GM10248 (cell line): ENCODE measurements at regions not wholly inside any gene's neighbourhood (a gene's known extent, or its start where the extent isn't known, plus 50 kb on each side); places are given as distances from the start of the nearest gene placed in this dataset.

Experiments used
- CTCF ChIA-PET: fragments of 300-600 bp; sonication (Branson Sonifier 250); formaldehyde crosslinking; extraction: SDS; loops from one replicate; lab custom pipeline; 2021; ENCODE audit warnings: antibody characterized with exemption; lab: Yijun Ruan, JAX
- POLR2A ChIA-PET: fragments of 350-650 bp; sonication (Branson Sonifier 250); formaldehyde crosslinking; extraction: SDS; loops from one replicate; lab custom pipeline; 2020; ENCODE audit warnings: antibody characterized with exemption; lab: Yijun Ruan, JAX
- DNase-seq: peaks from one replicate; pipeline ENCODE4 v3.0.0; 2012; ENCODE audit errors: extremely low spot score
- TF ChIP-seq, protein P1 (sequence below): IDR thresholded peaks from 2 replicates; pipeline ENCODE4 v1.5.1; 2012; ENCODE audit warnings: mild to moderate bottlenecking, low read depth; ENCODE audit errors: extremely low read depth, missing control alignments, control extremely low read depth

DNA sequence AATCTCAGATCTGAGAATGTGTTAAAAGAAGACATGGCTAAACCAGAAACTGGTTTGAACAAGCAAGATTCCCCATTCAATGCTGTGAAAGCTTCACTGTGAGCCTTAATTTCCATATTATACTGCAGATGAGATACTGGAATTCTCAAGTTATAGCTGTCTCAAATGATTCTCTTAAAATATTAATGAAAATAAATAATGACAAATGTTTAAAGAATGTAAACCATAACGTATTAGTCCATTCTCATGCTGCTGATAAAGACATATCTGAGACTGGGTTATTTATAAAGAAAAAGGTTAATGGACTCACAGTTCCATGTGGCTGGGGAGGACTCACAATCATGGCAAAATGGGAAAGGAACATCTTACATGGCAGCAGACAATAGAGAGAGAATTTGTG is 667.8 kb downstream of the SLITRK1 start:
- CTCF ChIA-PET: interaction anchor here (1.1 to 1.6 kb wide), 2 partner anchors 11 to 15 kb away, joined by 5 to 7 read pairs; no protein-coding TSS in a partner anchor
- TF ChIP-seq, protein P1, sequence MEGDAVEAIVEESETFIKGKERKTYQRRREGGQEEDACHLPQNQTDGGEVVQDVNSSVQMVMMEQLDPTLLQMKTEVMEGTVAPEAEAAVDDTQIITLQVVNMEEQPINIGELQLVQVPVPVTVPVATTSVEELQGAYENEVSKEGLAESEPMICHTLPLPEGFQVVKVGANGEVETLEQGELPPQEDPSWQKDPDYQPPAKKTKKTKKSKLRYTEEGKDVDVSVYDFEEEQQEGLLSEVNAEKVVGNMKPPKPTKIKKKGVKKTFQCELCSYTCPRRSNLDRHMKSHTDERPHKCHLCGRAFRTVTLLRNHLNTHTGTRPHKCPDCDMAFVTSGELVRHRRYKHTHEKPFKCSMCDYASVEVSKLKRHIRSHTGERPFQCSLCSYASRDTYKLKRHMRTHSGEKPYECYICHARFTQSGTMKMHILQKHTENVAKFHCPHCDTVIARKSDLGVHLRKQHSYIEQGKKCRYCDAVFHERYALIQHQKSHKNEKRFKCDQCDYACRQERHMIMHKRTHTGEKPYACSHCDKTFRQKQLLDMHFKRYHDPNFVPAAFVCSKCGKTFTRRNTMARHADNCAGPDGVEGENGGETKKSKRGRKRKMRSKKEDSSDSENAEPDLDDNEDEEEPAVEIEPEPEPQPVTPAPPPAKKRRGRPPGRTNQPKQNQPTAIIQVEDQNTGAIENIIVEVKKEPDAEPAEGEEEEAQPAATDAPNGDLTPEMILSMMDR: no peak
- no peak for DNase-seq
- POLR2A ChIA-PET: no interaction called here

DNA sequence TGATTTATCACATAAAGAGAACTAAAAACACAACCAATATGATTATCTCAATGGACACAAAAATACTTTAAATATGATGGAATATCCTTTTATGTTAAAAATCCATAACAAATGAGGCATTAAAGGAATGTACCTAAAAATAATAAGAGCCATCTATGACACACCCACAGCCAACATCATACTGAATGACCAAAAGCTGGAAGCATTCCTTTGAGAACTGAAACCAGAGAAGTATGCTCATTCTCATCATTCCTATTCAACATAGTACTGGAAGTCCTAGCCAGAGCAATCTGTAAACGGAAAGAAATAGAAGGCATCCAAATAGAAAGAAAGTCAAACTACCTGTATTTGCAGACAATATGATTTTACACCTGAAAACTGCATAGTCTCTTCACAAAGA is 671.0 kb downstream of the SLITRK1 start:
- ChIA-PET CTCF (no interaction called here), POLR2A (no interaction called here)
- DNase-seq: no peak
- TF ChIP-seq, protein P1: no peak

DNA sequence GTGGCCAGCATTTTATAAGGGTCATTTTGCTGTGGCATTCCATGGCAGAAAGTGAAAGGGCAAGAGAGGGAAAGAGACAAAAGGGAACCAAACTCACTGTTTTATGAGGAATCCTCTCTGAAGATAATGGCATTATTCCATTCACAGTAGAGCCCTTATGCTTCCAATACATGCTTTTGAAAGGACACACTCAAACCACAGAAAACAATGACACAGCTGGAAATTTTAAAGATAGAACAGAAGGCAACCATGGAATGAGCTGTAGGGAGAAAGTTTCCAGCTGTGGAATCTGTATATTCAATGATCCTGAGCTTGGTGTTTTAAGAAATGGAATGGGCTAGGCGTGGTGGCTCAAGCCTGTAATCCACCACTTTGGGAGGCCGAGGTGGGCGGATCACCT is 677.4 kb downstream of the SLITRK1 start:
- TF ChIP-seq, protein P1: no peak
- ChIA-PET CTCF (no interaction called here), POLR2A (no interaction called here)
- no peak for DNase-seq

DNA sequence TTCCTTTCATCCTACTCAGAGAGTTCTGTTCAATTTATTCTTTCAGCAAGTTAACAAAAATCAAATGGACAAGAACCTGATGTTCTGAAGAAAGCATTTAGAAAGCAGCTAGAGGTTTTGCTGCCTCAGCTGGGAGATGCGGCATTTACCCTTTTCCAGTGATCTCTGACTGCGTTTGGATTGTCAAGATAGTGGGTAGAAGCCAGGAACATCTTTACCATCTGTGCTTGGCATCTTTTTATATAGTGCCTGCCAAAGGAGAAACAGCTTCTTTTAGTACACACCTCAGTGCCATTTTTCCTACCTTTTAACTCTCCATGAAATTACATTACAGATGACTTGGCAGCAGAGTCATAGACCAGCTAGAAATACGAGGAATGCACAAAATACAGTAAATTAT is 680.8 kb downstream of the SLITRK1 start:
- TF ChIP-seq, protein P1: no peak

DNA sequence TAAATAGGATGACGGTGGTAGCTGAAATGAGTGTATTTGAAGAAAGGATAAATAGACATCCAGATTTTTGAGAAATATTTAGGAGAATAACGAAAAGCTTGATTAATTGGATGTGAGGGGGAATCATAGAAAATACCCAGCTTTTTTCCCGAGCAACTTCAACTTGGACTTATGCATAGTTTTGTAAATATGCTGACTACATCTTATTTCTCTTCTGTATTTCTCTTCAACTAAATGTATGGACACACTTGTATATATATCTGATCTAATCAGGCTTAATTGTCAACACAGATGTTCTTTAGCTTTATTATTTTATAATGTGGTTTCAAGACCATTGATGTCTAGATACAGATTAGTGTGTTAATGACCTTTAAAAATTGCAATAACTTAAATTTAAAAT is 685.0 kb downstream of the SLITRK1 start:
- no peak for DNase-seq
- TF ChIP-seq, protein P1: no peak
- CTCF ChIA-PET: no interaction called here
- POLR2A ChIA-PET: no interaction called here

More for the DNA sequence above, 680.8 kb downstream of the SLITRK1 start:
- ChIA-PET CTCF (no interaction called here), POLR2A (no interaction called here)
- no peak for DNase-seq

DNA sequence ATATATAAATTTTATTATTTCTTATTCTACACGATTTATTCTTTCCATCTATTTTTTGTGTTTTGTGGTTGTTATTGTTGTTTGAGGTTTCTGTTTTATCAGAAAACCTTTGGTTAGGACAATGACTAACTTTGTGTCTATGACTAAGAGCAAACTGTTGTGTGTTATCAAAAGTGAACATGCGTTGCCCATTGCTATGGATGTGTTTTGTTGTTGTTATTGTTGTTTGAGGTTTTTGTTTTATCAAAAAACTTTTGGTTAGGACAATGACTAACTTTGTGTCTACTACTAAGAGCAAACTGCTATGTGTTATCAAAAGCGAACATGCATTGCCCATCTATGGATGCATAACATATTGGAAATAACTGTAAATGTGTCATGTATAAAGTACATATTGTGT is 692.3 kb downstream of the SLITRK1 start:
- DNase-seq: no peak
- TF ChIP-seq, protein P1: no peak
- ChIA-PET POLR2A (no interaction called here), CTCF (interaction anchor here (1.4 kb wide), 1 partner anchor 13 kb away, joined by 5 read pairs; no protein-coding TSS in a partner anchor)
